ENCODE measurements at regions not wholly inside any gene's neighbourhood (a gene's known extent, or its start where the extent isn't known, plus 50 kb on each side); places are given as distances from the start of the nearest gene placed in this dataset.

DNA sequence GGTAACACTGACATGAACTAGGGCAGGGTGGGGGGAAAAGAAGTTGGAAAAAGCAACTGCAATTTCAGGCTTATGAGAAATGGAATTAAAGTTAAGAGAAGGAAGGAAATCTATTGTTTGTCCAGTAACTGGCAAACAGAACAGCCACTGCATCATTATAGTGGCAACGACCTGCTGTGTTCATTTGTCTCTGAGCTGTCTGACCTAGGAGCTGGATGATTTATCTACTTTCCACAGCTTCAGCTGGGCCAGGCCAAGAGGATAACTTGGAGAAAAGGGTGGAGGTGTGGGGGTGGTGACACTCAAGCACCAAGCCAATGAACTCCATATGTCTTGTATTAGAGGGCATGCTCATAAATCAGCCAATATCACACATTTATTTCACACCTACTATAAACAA is 291.5 kb upstream of the KLHL29 start:
- no peak overlapping the region for H3K4me3 ChIP-seq (ENCODE audit: low read depth, low read length)
- no peak for TF ChIP-seq CTCF (IDR thresholded peaks at IDR 0.05; ENCODE audit: insufficient read depth, low read length)
- DNase-seq (ENCODE audit: low read depth): no peak

GRCh38 chr2:23096906-23097602 is 287.9 kb upstream of the KLHL29 start:
- no peak overlapping the region for H3K4me3 ChIP-seq (ENCODE audit: low read depth, low read length)
- no peak for DNase-seq (ENCODE audit: low read depth)
- TF ChIP-seq CTCF (IDR thresholded peaks at IDR 0.05; ENCODE audit: insufficient read depth, low read length): no peak

GRCh38 chr2:23100406-23100805 is 284.6 kb upstream of the KLHL29 start:
- no peak overlapping the region for H3K4me3 ChIP-seq (ENCODE audit: low read depth, low read length)
- no peak for TF ChIP-seq CTCF (IDR thresholded peaks at IDR 0.05; ENCODE audit: insufficient read depth, low read length)
- no peak for DNase-seq (ENCODE audit: low read depth)

- H3K4me3 ChIP-seq (ENCODE audit: low read depth, low read length): no peak overlapping the region
- TF ChIP-seq CTCF (IDR thresholded peaks at IDR 0.05; ENCODE audit: insufficient read depth, low read length): no peak
- DNase-seq (ENCODE audit: low read depth): no peak
Measured at GRCh38 chr2:23106242-23106785, 278.7 kb upstream of the KLHL29 start.

DNA sequence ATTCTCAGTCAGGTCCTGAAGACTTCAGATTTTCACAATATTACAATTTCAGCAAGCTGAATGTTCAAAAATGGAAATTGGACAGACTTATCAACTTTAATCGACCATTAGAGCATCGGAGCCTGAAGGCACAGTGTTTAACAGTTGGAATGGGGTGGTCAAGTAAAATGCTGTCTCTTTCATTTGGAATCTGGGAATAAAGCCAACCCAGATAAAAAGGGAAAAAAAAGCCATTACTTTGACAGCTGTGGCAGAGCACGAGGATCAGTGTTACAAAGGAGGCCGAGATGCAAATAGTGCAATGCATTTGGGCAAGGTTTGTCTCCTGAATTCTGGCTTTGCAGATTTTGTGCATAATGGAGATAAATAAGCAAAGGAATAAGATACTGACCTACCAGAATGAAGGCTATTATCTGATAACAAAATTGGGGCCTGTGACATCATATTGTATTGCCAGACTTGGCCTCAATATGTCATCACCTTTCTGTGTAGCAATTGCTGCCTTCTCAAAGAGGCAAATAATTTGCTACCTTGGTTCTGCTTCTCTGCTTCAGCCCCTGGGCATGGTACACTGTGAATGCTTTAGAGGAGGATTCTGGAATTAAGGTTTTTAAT is 277.5 kb upstream of the KLHL29 start:
- H3K4me3 ChIP-seq (ENCODE audit: low read depth, low read length): no peak overlapping the region
- no peak for DNase-seq (ENCODE audit: low read depth)
- no peak for TF ChIP-seq CTCF (IDR thresholded peaks at IDR 0.05; ENCODE audit: insufficient read depth, low read length)

DNA sequence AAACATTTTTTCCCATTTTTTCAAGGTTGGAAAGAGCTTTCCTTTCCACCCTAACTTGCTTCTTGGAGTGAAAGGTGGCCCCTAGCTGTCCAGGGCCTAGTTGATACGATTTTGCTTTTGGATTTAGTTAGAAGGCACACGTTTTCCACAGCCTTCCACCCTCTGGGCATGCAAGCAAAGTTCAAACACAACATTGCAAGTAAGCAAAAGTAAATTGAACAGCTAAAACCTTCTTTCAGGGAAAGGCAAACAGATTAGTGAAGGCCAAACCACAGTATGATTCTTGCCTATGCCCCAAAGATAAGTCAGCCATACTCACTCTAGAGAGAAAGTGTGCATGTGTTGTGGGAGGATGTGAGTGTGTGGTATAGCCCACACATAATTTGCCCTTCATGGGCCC is 273.7 kb upstream of the KLHL29 start:
- no peak for DNase-seq (ENCODE audit: low read depth)
- TF ChIP-seq CTCF (IDR thresholded peaks at IDR 0.05; ENCODE audit: insufficient read depth, low read length): no peak
- H3K4me3 ChIP-seq (ENCODE audit: low read depth, low read length): no peak overlapping the region

Measured in fibroblast of the aortic adventitia (primary cell).